ENCODE measurements at regions not wholly inside any gene's neighbourhood (a gene's known extent, or its start where the extent isn't known, plus 50 kb on each side); places are given as distances from the start of the nearest gene placed in this dataset.

GRCh38 chrX:43592597-43592996, 63.5 kb upstream of the MAOA start:
- H3K4me3 ChIP-seq, result no peak overlapping the region
- no peak overlapping the region for H3K27ac ChIP-seq

DNA sequence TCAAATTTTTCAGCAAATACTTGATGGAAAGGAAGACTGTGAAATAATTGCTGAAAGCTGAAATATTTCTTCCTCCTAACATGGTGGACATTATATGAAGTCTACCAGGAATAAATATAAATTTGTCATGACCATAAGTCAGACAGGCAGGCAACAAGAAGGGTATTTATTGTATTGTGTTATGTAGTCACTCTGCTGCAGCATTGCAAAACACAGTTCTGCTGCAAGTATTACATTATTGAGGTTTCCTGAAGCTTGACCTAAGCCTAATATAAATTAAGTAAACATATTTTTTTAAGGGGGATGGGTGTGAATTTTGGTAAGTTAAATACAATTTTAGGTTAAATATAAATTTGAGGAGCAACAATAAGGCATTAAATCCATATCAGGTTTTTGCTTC, 60.2 kb upstream of the MAOA start:
- Histone ChIP-seq H3K4me3 (no peak overlapping the region), H3K27ac (no peak overlapping the region)

GRCh38 chrX:43604753-43605152, 51.3 kb upstream of the MAOA start:
- H3K27ac ChIP-seq, result no peak overlapping the region
- no peak overlapping the region for H3K4me3 ChIP-seq

- H3K4me3 ChIP-seq, result no peak overlapping the region
- no peak overlapping the region for H3K27ac ChIP-seq
Observed at GRCh38 chrX:43605351-43605750, 50.7 kb upstream of the MAOA start.

Measured in skin epidermis (tissue), 12 donors.